GM13976 (cell line): ENCODE measurements at regions not wholly inside any gene's neighbourhood (a gene's known extent, or its start where the extent isn't known, plus 50 kb on each side); places are given as distances from the start of the nearest gene placed in this dataset.

Experiments used
- DNase-seq: peaks from one replicate; pipeline ENCODE4 v3.0.0; 2012; ENCODE audit warnings: low spot score
- in situ Hi-C: fragments of 300-500 bp; cut with MboI; formaldehyde crosslinking; loops from one replicate; pipeline ENCODE4 v1.12.0; 2022; ENCODE audit warnings: low sequenced_read_pairs, mixed read lengths, inconsistent platforms; ENCODE audit not compliant: unreplicated experiment
- TF ChIP-seq, protein P1 (sequence below): IDR thresholded peaks from 2 replicates; pipeline ENCODE4 v1.5.1; 2012; ENCODE audit warnings: borderline replicate concordance, mild to moderate bottlenecking; ENCODE audit not compliant: insufficient read depth; ENCODE audit errors: extremely low read depth, missing control alignments, control extremely low read depth

DNA sequence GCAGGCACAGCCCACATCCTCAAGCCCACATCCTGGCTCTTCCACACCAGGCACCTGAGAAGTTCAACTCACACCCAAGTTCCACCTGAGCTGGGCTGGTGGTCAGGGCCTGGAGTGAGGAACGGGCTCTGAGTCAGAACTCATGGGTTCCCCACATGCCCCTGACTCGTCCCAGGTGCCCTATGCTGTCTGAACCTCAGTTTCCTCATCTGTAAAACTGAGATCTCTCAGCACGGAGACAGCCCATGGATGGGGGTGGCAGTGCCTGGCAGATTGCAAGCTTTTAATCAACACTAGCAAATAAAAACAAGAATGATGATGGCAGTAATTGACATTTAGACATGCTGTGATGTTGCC lies 307.8 kb downstream of the NDUFA10 start:
- TF ChIP-seq, protein P1, sequence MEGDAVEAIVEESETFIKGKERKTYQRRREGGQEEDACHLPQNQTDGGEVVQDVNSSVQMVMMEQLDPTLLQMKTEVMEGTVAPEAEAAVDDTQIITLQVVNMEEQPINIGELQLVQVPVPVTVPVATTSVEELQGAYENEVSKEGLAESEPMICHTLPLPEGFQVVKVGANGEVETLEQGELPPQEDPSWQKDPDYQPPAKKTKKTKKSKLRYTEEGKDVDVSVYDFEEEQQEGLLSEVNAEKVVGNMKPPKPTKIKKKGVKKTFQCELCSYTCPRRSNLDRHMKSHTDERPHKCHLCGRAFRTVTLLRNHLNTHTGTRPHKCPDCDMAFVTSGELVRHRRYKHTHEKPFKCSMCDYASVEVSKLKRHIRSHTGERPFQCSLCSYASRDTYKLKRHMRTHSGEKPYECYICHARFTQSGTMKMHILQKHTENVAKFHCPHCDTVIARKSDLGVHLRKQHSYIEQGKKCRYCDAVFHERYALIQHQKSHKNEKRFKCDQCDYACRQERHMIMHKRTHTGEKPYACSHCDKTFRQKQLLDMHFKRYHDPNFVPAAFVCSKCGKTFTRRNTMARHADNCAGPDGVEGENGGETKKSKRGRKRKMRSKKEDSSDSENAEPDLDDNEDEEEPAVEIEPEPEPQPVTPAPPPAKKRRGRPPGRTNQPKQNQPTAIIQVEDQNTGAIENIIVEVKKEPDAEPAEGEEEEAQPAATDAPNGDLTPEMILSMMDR: no peak
- in situ Hi-C loops: no loop called here
- no peak for DNase-seq

DNA sequence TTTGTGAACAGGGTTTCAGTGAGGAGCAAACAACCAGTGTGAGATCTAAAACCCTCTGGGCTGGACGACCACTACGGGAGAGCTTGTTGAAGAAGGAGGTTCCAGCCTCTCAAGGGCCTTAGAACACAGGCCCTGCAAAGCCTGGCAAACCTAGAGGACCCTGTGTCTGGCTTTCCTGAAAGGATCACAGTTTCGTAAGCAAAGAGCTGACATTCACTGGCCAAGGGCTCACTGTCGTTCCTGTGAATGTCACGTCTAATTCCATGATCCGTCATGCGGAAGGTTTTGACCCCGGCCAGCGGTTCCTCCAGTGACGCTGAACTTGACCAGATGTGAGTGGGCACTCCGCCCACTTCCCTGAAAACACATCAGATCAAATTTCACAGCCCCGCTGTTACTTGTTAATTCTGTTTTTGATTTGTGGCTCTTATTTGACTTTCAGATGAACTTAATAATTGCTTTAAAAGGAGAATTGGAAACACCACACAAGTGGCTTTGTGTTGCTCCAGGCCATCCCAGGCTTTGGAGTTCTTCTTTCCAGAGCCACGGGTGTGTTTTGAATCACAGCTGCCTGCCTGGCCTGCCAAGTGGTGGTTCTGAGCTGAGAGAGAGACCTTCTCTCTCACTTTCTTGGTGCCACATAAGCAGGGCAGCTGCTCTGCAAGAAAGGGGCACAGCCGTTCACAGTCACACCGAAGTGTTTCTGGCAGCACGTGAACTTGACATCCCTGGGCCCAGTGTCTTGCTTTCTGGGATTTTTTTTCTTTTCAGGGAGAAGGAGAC lies 308.4 kb downstream of the NDUFA10 start:
- in situ Hi-C loops: no loop called here
- TF ChIP-seq, protein P1: no peak
- no peak for DNase-seq

DNA sequence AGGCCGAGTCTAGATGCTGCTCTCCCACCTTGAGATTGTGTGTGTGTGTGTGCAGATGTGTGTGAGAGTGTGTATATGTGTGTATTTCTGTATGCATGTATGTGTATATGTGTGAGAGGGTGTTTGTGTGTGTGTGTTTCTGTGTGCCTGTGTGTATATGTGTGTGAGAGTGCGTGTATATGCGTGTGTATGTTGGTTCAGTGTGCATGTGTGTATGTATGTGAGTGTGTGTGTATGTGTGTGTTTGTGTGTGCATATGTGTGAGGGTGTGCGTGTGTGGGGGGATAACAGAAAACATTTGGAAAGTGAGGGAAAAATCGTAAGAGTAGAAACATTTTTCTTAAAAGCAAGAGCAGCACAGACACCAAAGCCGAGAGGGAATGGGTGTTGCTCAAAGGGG lies 309.1 kb downstream of the NDUFA10 start:
- TF ChIP-seq, protein P1: no peak
- DNase-seq: no peak
- in situ Hi-C loops: no loop called here

DNA sequence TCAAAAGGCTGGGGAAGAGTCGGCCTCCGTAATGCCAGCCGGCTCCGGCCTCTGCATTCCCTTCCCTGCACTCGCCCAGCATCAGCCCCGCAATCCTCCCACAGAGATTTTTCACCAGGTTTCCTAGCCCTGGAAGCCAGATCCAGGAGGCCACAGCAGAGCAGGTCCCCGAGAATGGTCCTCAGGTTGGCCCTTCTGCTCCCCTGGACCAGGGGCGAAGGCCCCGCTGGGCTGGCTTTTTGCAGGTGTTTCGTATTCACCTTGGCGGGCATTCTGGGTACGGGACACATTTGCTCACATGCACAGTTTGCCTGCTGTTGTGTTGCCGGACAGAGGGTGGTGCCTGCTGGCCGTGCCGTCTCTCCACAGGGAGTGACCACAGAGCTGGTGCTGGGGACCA lies 309.5 kb downstream of the NDUFA10 start:
- DNase-seq: no peak
- TF ChIP-seq, protein P1: no peak
- in situ Hi-C loops: no loop called here

DNA sequence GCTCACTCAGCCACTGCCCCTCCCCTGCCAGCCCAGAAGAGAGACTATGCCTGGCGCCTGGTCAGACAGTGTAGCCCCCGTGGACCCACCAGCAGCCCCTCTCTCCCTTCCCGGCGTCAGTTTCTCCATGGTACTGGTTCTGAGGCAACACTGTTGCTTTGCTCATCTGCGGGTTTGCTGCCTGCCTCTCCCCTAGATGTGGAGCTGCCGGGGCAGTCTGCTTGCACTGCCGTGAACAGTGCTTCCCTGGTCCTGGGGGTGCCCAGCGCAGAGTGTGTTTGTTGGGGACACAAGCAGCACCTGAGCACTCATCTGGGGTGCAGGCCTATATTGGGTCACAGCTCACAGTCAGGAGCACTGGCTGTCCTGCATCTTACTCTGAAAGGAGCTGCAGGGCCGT lies 309.9 kb downstream of the NDUFA10 start:
- TF ChIP-seq, protein P1: no peak
- DNase-seq: no peak
- in situ Hi-C loops: no loop called here

DNA sequence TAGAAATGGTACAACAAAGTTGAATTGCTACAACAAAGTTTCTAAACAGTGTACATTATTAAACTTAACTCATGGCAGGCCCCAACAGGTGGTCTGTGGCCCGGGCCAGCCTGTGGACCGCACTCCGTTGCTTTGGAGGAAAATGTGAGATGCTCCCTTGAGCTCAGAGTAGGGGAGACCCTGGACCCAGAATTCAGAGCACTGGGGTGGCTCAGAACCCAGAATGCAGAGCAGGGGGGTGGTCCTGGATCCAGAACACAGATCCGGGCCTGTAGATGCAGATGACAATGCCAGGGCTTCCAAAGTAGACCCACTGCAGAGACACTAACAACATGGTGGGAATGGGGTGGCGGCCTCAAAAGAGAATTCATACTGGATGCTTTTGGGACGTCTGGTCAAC lies 311.0 kb downstream of the NDUFA10 start:
- in situ Hi-C loops: no loop called here
- no peak for DNase-seq
- TF ChIP-seq, protein P1: no peak
